ENCODE measurements at regions not wholly inside any gene's neighbourhood (a gene's known extent, or its start where the extent isn't known, plus 50 kb on each side); places are given as distances from the start of the nearest gene placed in this dataset.

DNA sequence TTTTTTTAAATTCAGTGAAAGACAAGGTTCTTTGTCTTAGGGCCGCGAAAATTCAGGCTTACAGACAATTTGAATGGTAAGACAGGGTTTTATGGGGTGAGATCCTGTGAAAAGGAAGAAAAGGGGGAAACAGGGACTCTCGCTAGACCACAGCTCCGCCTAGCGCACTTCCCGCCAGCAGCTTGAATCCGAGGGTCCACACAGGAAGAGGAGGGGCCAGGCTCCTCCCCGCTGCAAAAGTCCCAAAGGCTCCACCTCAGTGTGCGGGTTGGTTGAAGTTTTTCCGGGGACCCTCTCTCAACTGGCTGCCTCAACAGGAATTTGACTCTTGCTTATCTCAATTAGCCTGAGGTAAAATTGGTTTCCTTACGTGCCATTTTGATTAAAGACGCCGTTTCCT is 950.9 kb upstream of the CNTN5 start:
- Histone ChIP-seq H3K9ac (ENCODE audit: low read length) (no peak overlapping the region), H4K20me1 (ENCODE audit: low read length) (no peaks in the 10 kb centered on the region), H3F3A (ENCODE audit: low read length, unreplicated experiment) (no peaks in the 10 kb centered on the region), H3K9me2 (replicated peaks; ENCODE audit: low read length) (no peaks in the 10 kb centered on the region), H3K4me2 (ENCODE audit: low read length) (no peak overlapping the region), H3K9me3 (ENCODE audit: low read length) (no peaks in the 10 kb centered on the region), H3K36me3 (ENCODE audit: low read depth, low read length) (no peaks in the 10 kb centered on the region), H3K79me2 (ENCODE audit: low read length) (no peaks in the 10 kb centered on the region), H3K4me3 (ENCODE audit: low read length) (no peak overlapping the region), H2AFZ (ENCODE audit: low read length) (no peak overlapping the region), H3K27me3 (ENCODE audit: low read length) (no peaks in the 10 kb centered on the region), H3K4me1 (ENCODE audit: insufficient read depth, low read length) (no peaks in the 10 kb centered on the region), H3K27ac (ENCODE audit: low read length) (no peak overlapping the region)
- no TSS peak for BruUV-seq (replicated peaks)
- ChIA-PET POLR2A (ENCODE audit: unreplicated experiment) (no interaction called here), CTCF (no interaction called here)
- ATAC-seq (no peak), DNase-seq (no peak)
- intact Hi-C loops (cut with micrococcal nuclease) = no loop called here
- TF ChIP-seq EZH2phosphoT487 (IDR thresholded peaks at IDR 0.05; ENCODE audit: borderline replicate concordance, low read length) = no peak
- TF ChIP-seq, protein P1, sequence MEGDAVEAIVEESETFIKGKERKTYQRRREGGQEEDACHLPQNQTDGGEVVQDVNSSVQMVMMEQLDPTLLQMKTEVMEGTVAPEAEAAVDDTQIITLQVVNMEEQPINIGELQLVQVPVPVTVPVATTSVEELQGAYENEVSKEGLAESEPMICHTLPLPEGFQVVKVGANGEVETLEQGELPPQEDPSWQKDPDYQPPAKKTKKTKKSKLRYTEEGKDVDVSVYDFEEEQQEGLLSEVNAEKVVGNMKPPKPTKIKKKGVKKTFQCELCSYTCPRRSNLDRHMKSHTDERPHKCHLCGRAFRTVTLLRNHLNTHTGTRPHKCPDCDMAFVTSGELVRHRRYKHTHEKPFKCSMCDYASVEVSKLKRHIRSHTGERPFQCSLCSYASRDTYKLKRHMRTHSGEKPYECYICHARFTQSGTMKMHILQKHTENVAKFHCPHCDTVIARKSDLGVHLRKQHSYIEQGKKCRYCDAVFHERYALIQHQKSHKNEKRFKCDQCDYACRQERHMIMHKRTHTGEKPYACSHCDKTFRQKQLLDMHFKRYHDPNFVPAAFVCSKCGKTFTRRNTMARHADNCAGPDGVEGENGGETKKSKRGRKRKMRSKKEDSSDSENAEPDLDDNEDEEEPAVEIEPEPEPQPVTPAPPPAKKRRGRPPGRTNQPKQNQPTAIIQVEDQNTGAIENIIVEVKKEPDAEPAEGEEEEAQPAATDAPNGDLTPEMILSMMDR (conservative IDR thresholded peaks at IDR 0.05; ENCODE audit: low read depth, low read length) = no peak
- no peak for TF ChIP-seq EZH2 (IDR thresholded peaks at IDR 0.05; ENCODE audit: low read length, unreplicated experiment)

- ChIA-PET POLR2A (ENCODE audit: unreplicated experiment) (no interaction called here), CTCF (no interaction called here)
- Histone ChIP-seq H2AFZ (ENCODE audit: low read length) (no peak overlapping the region), H3K9me2 (replicated peaks; ENCODE audit: low read length) (no peaks in the 10 kb centered on the region), H4K20me1 (ENCODE audit: low read length) (no peaks in the 10 kb centered on the region), H3K9me3 (ENCODE audit: low read length) (0 out of 2 replicates have a peak, but pooled peaks cover 19% of the 10 kb centered on the region), H3K9ac (ENCODE audit: low read length) (no peak overlapping the region), H3K4me1 (ENCODE audit: insufficient read depth, low read length) (no peaks in the 10 kb centered on the region), H3K27ac (ENCODE audit: low read length) (no peak overlapping the region), H3F3A (ENCODE audit: low read length, unreplicated experiment) (no peaks in the 10 kb centered on the region), H3K79me2 (ENCODE audit: low read length) (no peaks in the 10 kb centered on the region), H3K4me3 (ENCODE audit: low read length) (no peak overlapping the region), H3K27me3 (ENCODE audit: low read length) (no peaks in the 10 kb centered on the region), H3K36me3 (ENCODE audit: low read depth, low read length) (no peaks in the 10 kb centered on the region), H3K4me2 (ENCODE audit: low read length) (no peak overlapping the region)
- TF ChIP-seq EZH2 (IDR thresholded peaks at IDR 0.05; ENCODE audit: low read length, unreplicated experiment) (no peak), EZH2phosphoT487 (IDR thresholded peaks at IDR 0.05; ENCODE audit: borderline replicate concordance, low read length) (no peak)
- TF ChIP-seq, protein P1 (conservative IDR thresholded peaks at IDR 0.05; ENCODE audit: low read depth, low read length) = no peak
- ATAC-seq (no peak), DNase-seq (no peak)
- intact Hi-C loops (cut with micrococcal nuclease) = no loop called here
- no TSS peak for BruUV-seq (replicated peaks)
Observed at GRCh38 chr11:98090861-98091505, 929.8 kb upstream of the CNTN5 start.

DNA sequence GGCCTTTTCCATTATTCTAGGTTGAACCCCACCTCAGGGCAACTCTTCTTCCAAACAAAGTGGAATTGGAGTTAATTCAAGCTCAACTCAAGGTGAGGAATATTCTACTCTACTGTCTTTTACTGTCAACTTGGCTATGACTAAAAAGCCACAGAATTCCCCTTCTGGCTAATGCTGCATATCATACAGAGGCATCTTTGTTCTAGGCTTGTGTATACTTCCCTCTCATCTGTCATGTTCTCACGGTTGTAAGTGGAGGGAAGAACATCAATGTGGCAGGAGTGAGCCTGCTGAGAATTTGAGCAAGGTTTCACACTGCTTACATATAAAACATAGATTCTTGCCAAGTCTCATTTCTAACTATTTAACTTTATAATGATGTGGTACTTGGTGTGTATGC is 921.4 kb upstream of the CNTN5 start:
- CTCF ChIA-PET = no interaction called here
- DNase-seq (no peak), ATAC-seq (no peak)
- TF ChIP-seq EZH2 (IDR thresholded peaks at IDR 0.05; ENCODE audit: low read length, unreplicated experiment) (no peak), EZH2phosphoT487 (IDR thresholded peaks at IDR 0.05; ENCODE audit: borderline replicate concordance, low read length) (no peak)
- TF ChIP-seq, protein P1 (conservative IDR thresholded peaks at IDR 0.05; ENCODE audit: low read depth, low read length) = no peak
- POLR2A ChIA-PET (ENCODE audit: unreplicated experiment) = no interaction called here
- H3F3A ChIP-seq (ENCODE audit: low read length, unreplicated experiment) = no peaks in the 10 kb centered on the region
- no peaks in the 10 kb centered on the region for H3K79me2 ChIP-seq (ENCODE audit: low read length)
- H3K4me1 ChIP-seq (ENCODE audit: insufficient read depth, low read length) = no peaks in the 10 kb centered on the region
- H4K20me1 ChIP-seq (ENCODE audit: low read length) = no peaks in the 10 kb centered on the region
- H2AFZ ChIP-seq (ENCODE audit: low read length) = no peak overlapping the region
- no peaks in the 10 kb centered on the region for H3K9me2 ChIP-seq (replicated peaks; ENCODE audit: low read length)
- no peaks in the 10 kb centered on the region for H3K27me3 ChIP-seq (ENCODE audit: low read length)
- H3K4me2 ChIP-seq (ENCODE audit: low read length) = no peak overlapping the region
- BruUV-seq (replicated peaks) = no TSS peak
- no peak overlapping the region for H3K4me3 ChIP-seq (ENCODE audit: low read length)
- no peak overlapping the region for H3K9ac ChIP-seq (ENCODE audit: low read length)
- H3K27ac ChIP-seq (ENCODE audit: low read length) = no peak overlapping the region
- no peaks in the 10 kb centered on the region for H3K36me3 ChIP-seq (ENCODE audit: low read depth, low read length)
- peaks cover 5% of the 10 kb centered on the region; the same call in 1 of the 2 replicates for H3K9me3 ChIP-seq (ENCODE audit: low read length)
- intact Hi-C loops (cut with micrococcal nuclease) = no loop called here
